Neural crest cell (in vitro differentiated cells): ENCODE measurements at regions not wholly inside any gene's neighbourhood (a gene's known extent, or its start where the extent isn't known, plus 50 kb on each side); places are given as distances from the start of the nearest gene placed in this dataset.

Experiments used
- DNase-seq: peaks from one replicate; pipeline ENCODE4 v3.0.0; 2021; ENCODE audit warnings: low read depth, mixed read lengths, low spot score
- H3K27ac Mint-ChIP-seq: one replicate; pipeline ENCODE4 v1.8.0; 2021; ENCODE audit warnings: mild to moderate bottlenecking, mixed read lengths; ENCODE audit not compliant: unreplicated experiment
- H3K27me3 Mint-ChIP-seq: 2 replicates; pipeline ENCODE4 v1.8.0; 2021; ENCODE audit warnings: low read depth, mild to moderate bottlenecking, mixed read lengths
- H3K36me3 Mint-ChIP-seq: 2 replicates; pipeline ENCODE4 v1.8.0; 2021; ENCODE audit warnings: low read depth, mild to moderate bottlenecking, mixed read lengths
- H3K4me1 Mint-ChIP-seq: 2 replicates; pipeline ENCODE4 v1.8.0; 2021; ENCODE audit warnings: mixed read lengths
- H3K4me3 Mint-ChIP-seq: one replicate; pipeline ENCODE4 v1.8.0; 2021; ENCODE audit warnings: mild to moderate bottlenecking, mixed read lengths
- H3K9me3 Mint-ChIP-seq: 2 replicates; pipeline ENCODE4 v1.8.0; 2021; ENCODE audit warnings: mixed read lengths
- CTCF ChIP-seq: fragments of 200-600 bp; sonication (generic); conservative IDR thresholded peaks from 2 replicates; pipeline ENCODE4 v1.5.0; 2021; ENCODE audit warnings: antibody characterized with exemption, mild to moderate bottlenecking

- Mint-ChIP-seq H3K4me1 (peaks cover 14% of the 10 kb centered on the region), H3K27me3 (no peaks in the 10 kb centered on the region), H3K27ac (no peak overlapping the region), H3K36me3 (no peaks in the 10 kb centered on the region), H3K4me3 (no peak overlapping the region), H3K9me3 (no peaks in the 10 kb centered on the region)
- TF ChIP-seq CTCF, result no peak
- no peak for DNase-seq
Measured at GRCh38 chr4:30837131-30837539, 117.0 kb downstream of the PCDH7 start.

- H3K27ac Mint-ChIP-seq, result no peak overlapping the region
- H3K9me3 Mint-ChIP-seq, result no peaks in the 10 kb centered on the region
- no peak for DNase-seq
- H3K36me3 Mint-ChIP-seq, result no peaks in the 10 kb centered on the region
- TF ChIP-seq CTCF, result no peak
- no peaks in the 10 kb centered on the region for H3K27me3 Mint-ChIP-seq
- no peak overlapping the region for H3K4me3 Mint-ChIP-seq
- peaks cover 14% of the 10 kb centered on the region for H3K4me1 Mint-ChIP-seq
Measured at GRCh38 chr4:30837861-30838260, 117.7 kb downstream of the PCDH7 start.

- Mint-ChIP-seq H3K27me3 (no peaks in the 10 kb centered on the region), H3K9me3 (no peaks in the 10 kb centered on the region), H3K27ac (no peak overlapping the region), H3K4me1 (peaks cover 14% of the 10 kb centered on the region), H3K36me3 (no peaks in the 10 kb centered on the region), H3K4me3 (no peak overlapping the region)
- DNase-seq, result no peak
- TF ChIP-seq CTCF, result no peak
Measured at GRCh38 chr4:30838331-30838730, 118.2 kb downstream of the PCDH7 start.

- peaks cover 14% of the 10 kb centered on the region for H3K4me1 Mint-ChIP-seq
- no peaks in the 10 kb centered on the region for H3K36me3 Mint-ChIP-seq
- no peak overlapping the region for H3K4me3 Mint-ChIP-seq
- no peaks in the 10 kb centered on the region for H3K27me3 Mint-ChIP-seq
- no peak for TF ChIP-seq CTCF
- H3K9me3 Mint-ChIP-seq, result no peaks in the 10 kb centered on the region
- no peak for DNase-seq
- H3K27ac Mint-ChIP-seq, result no peak overlapping the region
Measured at GRCh38 chr4:30839583-30840520, 119.7 kb downstream of the PCDH7 start.

DNA sequence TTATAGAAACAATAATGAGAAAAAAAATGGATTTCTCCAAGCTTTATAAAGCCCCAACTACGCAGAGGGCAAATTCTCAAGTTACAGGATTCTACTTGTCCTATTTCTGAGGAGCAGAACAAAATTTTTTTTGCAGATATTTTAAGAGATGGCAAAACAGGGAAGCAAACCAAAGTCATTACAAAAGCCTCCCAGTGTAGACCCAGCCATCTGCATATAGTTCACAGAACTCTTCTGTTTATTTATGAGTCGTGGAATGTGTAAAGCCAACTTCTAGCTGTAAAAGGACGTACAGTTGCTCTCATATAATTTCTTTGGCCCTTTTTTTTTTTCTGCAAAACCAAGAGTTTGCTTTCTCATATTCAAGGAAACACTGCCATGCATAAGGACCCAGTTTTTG lies 120.4 kb downstream of the PCDH7 start:
- DNase-seq, result no peak
- no peak for TF ChIP-seq CTCF
- H3K27me3 Mint-ChIP-seq, result no peaks in the 10 kb centered on the region
- no peaks in the 10 kb centered on the region for H3K36me3 Mint-ChIP-seq
- H3K4me1 Mint-ChIP-seq, result peaks cover 14% of the 10 kb centered on the region
- H3K4me3 Mint-ChIP-seq, result no peak overlapping the region
- H3K9me3 Mint-ChIP-seq, result no peaks in the 10 kb centered on the region
- H3K27ac Mint-ChIP-seq, result no peak overlapping the region
